Right lobe of liver (tissue), 4 donors: ENCODE measurements at regions not wholly inside any gene's neighbourhood (a gene's known extent, or its start where the extent isn't known, plus 50 kb on each side); places are given as distances from the start of the nearest gene placed in this dataset.

Experiments
- POLR2A ChIP-seq: fragments of 450-650 bp; IDR thresholded peaks from one replicate; pipeline ENCODE4 v1.6.1; 2017; ENCODE audit warnings: antibody characterized with exemption, mild to moderate bottlenecking
- TF ChIP-seq, protein P1 (sequence below), 4 donors: fragments of 200-600 bp in 3 of 4; fragments of 450-650 bp in 1 of 4; IDR thresholded peaks; one replicate each; pipeline versions ENCODE4 v1.5.1 to v1.8.0; 2016 to 2022; ENCODE audit warnings: antibody characterized with exemption in 4 of 4, mild to moderate bottlenecking in 2 of 4
- donor health status: DM: no; HTN: no; CAD: no.
- donor health status: DM: no; HTN: no; CAD: no.
- donor health status: DM: no; HTN: yes; CAD: no.

DNA sequence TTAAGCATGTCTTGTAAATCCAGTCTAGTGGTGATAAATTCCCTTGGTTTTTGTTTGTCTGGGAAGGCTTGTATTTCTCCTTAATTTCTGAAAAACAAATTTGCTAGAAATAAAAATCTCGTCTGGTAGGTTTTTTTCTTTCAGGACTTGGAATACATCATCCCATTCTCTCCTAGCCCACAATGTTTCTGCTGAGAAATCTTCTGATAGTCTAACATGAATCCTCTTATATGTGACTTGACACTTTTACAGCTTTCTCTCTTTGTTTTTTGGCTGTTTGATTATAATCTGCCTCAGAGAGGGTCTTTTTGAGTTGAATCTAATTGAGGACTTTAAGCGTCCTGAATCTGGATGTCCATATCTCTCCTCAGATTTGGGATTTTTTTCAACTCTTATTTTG, 104.9 kb downstream of the FEM1C start:
- TF ChIP-seq, protein P1, sequence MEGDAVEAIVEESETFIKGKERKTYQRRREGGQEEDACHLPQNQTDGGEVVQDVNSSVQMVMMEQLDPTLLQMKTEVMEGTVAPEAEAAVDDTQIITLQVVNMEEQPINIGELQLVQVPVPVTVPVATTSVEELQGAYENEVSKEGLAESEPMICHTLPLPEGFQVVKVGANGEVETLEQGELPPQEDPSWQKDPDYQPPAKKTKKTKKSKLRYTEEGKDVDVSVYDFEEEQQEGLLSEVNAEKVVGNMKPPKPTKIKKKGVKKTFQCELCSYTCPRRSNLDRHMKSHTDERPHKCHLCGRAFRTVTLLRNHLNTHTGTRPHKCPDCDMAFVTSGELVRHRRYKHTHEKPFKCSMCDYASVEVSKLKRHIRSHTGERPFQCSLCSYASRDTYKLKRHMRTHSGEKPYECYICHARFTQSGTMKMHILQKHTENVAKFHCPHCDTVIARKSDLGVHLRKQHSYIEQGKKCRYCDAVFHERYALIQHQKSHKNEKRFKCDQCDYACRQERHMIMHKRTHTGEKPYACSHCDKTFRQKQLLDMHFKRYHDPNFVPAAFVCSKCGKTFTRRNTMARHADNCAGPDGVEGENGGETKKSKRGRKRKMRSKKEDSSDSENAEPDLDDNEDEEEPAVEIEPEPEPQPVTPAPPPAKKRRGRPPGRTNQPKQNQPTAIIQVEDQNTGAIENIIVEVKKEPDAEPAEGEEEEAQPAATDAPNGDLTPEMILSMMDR (IDR thresholded peaks at IDR 0.05): no peak
- TF ChIP-seq POLR2A: no peak
